Skeletal muscle tissue (tissue), 3 donors: ENCODE measurements at regions not wholly inside any gene's neighbourhood (a gene's known extent, or its start where the extent isn't known, plus 50 kb on each side); places are given as distances from the start of the nearest gene placed in this dataset.

Experiments used
- H3K27ac ChIP-seq: one replicate; pipeline ENCODE4 v1.7.0; 2013; ENCODE audit warnings: mild to moderate bottlenecking, low read depth, low read length, inconsistent platforms
- H3K27me3 ChIP-seq, 3 donors: one replicate each; pipeline ENCODE4 v1.7.0; 2013; ENCODE audit warnings: low read length in 3 of 3; ENCODE audit not compliant: control insufficient read depth in 3 of 3, insufficient read depth in 3 of 3
- H3K36me3 ChIP-seq, 3 donors: one replicate each; pipeline ENCODE4 v1.7.0; 2013; ENCODE audit warnings: low read length in 3 of 3; ENCODE audit not compliant: control insufficient read depth in 3 of 3, insufficient read depth in 3 of 3
- H3K4me1 ChIP-seq, 3 donors: one replicate each; pipeline ENCODE4 v1.7.0; 2013; ENCODE audit warnings: low read length in 3 of 3, mild to moderate bottlenecking in 3 of 3; ENCODE audit not compliant: control insufficient read depth in 3 of 3, insufficient read depth in 3 of 3
- H3K4me3 ChIP-seq, 3 donors: one replicate each; pipeline ENCODE4 v1.7.0; 2013; ENCODE audit warnings: low read length in 3 of 3
- H3K9ac ChIP-seq, 3 donors: one replicate each; pipeline ENCODE4 v1.7.0; 2013; ENCODE audit warnings: low read length in 3 of 3, mild to moderate bottlenecking in 3 of 3, moderate library complexity in 2 of 3, low read depth in 1 of 3
- H3K9me3 ChIP-seq, 3 donors: one replicate each; pipeline ENCODE4 v1.7.0; 2013; ENCODE audit warnings: low read length in 3 of 3; ENCODE audit not compliant: control insufficient read depth in 3 of 3
- donor health status: Osteomylitis.

DNA sequence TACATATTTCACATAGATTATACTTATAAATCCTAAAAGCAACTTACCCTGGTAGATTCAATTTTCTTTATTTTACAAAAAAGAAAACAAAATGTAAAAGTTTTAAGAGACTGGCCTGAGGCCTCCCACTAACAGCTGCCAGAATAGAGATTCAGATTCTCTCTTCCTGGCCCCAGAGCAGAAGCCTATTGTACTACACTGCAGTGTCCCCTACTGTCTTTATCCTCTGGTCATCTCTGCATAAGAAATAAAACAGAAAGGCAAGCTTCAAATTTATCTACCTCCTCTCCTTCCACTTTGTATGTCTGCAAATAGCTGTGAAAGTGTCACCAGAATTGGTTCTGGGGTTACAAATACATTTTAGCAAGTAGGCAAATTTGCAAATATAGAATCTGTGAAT lies 1004.1 kb upstream of the PCDH9 start:
- Histone ChIP-seq H3K27me3 (no peaks in the 10 kb centered on the region), H3K9ac (no peak overlapping the region), H3K4me1 (no peaks in the 10 kb centered on the region), H3K27ac (no peak overlapping the region), H3K4me3 (no peak overlapping the region), H3K9me3 (no peaks in the 10 kb centered on the region), H3K36me3 (no peaks in the 10 kb centered on the region)

DNA sequence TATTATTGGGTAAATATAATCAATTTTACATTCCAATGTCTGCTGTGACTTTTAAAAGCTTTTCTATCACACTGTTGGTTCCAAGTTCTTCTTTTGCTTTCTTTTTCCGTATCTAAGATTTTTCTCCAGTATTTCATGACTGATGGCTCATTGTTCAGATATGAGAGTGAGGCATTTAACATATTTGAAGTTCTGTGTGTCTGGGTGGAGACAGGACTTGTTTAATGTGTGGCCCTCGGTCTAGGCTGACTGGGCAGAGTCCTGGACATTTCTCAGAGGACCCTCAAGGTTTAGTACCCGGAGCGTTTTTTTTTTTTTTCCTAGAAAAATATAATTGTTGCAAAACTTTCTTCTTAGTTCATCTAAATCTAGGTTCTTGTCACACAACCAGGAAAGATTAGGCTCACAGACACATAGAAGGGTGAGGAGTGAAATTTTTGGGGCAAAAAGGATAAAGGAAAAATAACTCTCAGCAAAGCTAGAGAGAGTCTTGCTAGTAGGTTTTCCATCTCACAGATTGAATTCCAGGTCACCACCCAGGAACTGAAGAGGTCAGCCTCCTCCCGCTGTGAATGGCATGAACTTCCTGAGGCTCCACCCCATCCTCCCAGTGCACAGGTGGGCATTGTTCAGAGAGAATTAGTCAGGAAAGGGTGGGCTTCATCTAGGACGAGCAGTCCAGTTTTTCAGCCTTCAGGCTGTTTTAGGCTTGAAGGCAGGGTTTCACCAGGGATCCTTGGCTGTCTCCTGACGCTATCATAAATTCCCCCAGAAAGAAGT lies 1002.4 kb upstream of the PCDH9 start:
- H3K9ac ChIP-seq = no peak overlapping the region
- no peaks in the 10 kb centered on the region for H3K4me1 ChIP-seq
- H3K36me3 ChIP-seq = no peaks in the 10 kb centered on the region
- no peaks in the 10 kb centered on the region for H3K27me3 ChIP-seq
- no peak overlapping the region for H3K4me3 ChIP-seq
- H3K27ac ChIP-seq = no peak overlapping the region
- H3K9me3 ChIP-seq = no peaks in the 10 kb centered on the region

DNA sequence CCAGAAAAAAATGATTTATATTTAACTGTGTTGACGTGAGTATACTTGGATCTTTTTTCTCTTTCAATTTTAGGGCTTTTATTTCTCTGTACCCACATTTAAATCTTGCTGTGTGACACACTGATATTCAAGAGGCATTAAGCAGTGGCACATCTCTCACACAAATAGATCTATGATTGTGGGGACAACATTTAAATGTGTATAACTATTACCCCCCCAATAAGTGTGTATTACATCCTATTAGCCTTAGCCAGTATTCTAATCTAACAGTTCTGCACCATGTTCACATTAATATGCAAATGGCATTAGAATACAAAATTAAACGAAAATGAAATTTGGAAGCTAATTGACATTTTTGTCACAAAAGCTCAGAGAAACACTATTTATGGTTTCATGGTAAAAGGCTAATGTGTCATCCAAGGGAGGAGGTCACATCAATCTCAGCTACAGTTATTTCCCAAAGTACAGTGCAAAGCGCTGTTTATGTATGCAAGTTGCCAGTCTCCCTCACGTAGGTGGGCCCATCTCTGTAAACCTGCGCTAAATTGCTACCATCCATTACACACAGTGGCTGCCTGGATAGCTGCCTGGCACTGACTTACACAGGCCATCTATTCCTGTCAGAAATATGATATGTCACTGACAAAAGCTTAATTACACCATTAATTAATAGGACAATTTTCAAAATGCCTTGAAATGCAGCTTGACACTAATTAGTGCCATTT lies 984.7 kb upstream of the PCDH9 start:
- Histone ChIP-seq H3K27me3 (no peaks in the 10 kb centered on the region), H3K9me3 (no peaks in the 10 kb centered on the region), H3K36me3 (no peaks in the 10 kb centered on the region), H3K4me1 (no peaks in the 10 kb centered on the region), H3K4me3 (no peak overlapping the region), H3K9ac (no peak overlapping the region), H3K27ac (no peak overlapping the region)

DNA sequence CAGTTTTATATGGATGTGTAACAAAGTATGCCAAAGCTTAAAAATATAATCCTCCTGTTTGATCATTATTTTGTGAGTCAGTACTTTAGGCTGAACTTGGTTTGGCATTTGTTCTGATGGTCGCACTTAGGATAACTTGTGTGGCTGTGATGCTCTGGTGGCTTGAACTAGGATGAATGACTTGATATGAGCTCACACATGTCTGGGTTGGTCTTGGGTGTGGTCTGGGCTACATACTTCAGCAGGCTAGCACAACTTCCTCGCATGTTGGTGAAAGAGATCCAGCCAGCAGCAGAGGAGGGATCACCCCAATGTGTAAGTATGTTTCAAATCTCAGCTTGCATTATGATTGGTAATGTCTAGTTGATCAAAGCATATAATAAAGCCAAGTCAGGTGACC lies 969.1 kb upstream of the PCDH9 start:
- Histone ChIP-seq H3K9ac (no peak overlapping the region), H3K27me3 (no peaks in the 10 kb centered on the region), H3K4me1 (no peaks in the 10 kb centered on the region), H3K4me3 (no peak overlapping the region), H3K27ac (no peak overlapping the region), H3K9me3 (no peaks in the 10 kb centered on the region), H3K36me3 (no peaks in the 10 kb centered on the region)

DNA sequence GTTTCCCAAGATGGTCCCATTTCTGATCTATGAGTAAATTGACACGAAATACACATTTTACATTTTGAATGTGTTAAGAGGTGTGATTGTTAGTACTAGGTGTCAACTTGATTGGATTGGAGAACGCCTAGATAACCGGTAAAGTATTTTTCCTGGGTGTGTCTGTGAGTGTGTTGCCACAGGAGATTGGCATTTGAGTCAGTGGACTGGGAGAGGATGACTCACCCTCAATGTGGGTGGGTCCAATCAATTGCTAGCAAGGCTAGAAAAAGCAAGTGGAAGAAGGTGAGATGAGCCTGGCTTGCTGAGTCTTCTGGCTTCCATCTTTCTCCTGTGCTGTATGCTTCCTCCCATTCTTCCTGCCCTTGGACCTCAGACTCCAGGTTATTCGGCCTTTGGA lies 960.7 kb upstream of the PCDH9 start:
- no peak overlapping the region for H3K4me3 ChIP-seq
- H3K27me3 ChIP-seq = no peaks in the 10 kb centered on the region
- no peaks in the 10 kb centered on the region for H3K36me3 ChIP-seq

DNA sequence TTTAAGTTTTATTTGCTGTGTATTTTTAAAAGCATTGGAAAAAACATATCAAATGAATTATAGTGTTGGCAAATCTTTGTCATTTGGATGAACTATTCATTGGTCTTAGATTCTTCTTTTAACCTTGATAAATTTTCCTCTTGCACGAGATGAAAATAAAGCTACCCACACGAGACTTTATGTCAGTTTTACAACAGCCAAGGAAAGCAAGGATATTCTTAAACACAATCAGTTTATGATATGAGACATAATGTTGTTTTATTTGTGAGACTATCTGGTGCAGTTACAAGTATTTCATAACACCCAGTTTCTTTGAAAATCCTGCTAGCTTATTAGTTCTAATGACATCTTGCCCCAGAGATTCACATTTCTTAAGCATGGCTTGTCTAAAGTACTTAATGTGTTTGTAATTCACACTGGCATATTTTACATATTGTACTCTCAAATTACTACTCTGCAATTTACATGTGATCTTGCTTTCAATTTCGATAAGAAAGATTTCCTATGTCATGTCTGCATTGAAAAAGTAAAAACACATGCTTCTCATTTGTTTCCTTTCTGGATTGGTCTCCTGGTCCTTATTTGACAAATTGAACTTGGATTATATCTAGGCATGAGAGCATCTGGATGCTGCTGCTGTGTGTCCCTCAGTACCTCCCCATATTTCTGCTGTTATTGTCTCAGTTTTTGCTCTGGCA lies 955.5 kb upstream of the PCDH9 start:
- Histone ChIP-seq H3K9me3 (no peaks in the 10 kb centered on the region), H3K27ac (no peak overlapping the region), H3K4me1 (no peaks in the 10 kb centered on the region), H3K9ac (no peak overlapping the region), H3K27me3 (no peaks in the 10 kb centered on the region), H3K4me3 (no peak overlapping the region), H3K36me3 (no peaks in the 10 kb centered on the region)

More for the DNA sequence above, 960.7 kb upstream of the PCDH9 start:
- H3K4me1 ChIP-seq = no peaks in the 10 kb centered on the region
- H3K9me3 ChIP-seq = peaks cover 0 to 1% (median 0%) of the 10 kb centered on the region in 3 donors
- no peak overlapping the region for H3K27ac ChIP-seq
- H3K9ac ChIP-seq = no peak overlapping the region

DNA sequence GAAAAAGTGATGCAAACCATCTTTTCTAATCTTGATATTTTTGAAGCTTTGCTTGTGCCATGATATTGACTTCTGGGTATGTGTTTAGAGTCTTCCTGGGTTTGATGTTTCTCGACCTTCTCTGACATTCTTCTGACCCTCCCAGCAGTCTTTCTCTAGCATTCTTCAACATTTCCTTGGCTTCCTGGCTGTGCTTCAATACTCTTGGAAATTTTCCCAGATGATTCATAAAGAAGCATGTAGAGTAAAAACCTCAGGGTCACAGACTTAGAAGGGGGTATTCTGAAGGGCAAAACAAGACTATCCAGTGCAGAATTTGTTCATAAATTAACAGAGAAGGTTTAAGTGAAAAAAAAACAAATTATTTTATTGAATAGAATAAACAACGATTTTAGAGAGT lies 946.3 kb upstream of the PCDH9 start:
- H3K4me3 ChIP-seq = no peak overlapping the region
- no peaks in the 10 kb centered on the region for H3K27me3 ChIP-seq
- H3K27ac ChIP-seq = no peak overlapping the region
- H3K9me3 ChIP-seq = no peaks in the 10 kb centered on the region
- no peak overlapping the region for H3K9ac ChIP-seq
- no peaks in the 10 kb centered on the region for H3K4me1 ChIP-seq
- H3K36me3 ChIP-seq = no peaks in the 10 kb centered on the region

DNA sequence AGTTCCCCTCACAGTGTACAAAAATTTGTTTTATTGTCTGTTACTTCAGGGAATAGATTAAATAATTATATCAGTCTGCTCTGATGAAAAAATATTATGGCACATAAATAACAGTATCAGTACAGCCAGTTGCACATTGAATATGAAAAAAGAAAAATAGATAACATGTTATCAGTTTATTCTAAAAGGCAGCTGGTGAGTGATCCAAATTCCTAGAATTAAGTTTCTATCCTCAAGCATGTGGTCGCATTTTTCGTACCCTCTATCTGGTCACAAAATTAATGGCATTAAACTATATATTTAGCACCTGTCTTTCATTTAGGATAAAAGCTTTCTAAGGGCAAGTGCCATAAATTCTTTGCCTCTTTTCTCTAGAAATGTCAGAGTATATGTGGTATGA lies 944.8 kb upstream of the PCDH9 start:
- Histone ChIP-seq H3K36me3 (no peaks in the 10 kb centered on the region), H3K4me1 (no peaks in the 10 kb centered on the region), H3K9me3 (no peaks in the 10 kb centered on the region)

DNA sequence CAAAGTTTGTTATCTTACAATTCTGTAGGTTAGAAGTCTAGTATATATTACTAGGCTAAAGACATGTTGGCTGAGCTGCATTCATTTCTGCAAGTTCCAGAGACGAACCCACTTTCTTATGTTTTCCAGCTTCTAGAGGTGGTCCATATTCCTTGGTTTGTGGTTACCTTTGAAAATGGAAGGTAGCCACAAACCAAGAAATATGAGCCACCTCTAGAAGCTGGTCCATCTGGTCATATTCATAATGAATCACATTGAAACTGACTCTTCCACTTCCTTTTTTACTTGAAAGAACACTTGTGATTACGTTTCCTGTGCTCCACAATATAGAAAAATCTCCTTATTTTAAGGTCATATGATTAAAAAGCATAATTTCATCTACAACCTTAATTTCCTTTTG lies 943.0 kb upstream of the PCDH9 start:
- Histone ChIP-seq H3K27me3 (no peaks in the 10 kb centered on the region), H3K4me3 (no peak overlapping the region), H3K27ac (no peak overlapping the region), H3K9me3 (no peaks in the 10 kb centered on the region), H3K36me3 (no peaks in the 10 kb centered on the region), H3K4me1 (no peaks in the 10 kb centered on the region), H3K9ac (no peak overlapping the region)

More for the DNA sequence above, 944.8 kb upstream of the PCDH9 start:
- H3K9ac ChIP-seq = no peak overlapping the region
- H3K27me3 ChIP-seq = no peaks in the 10 kb centered on the region
- no peak overlapping the region for H3K4me3 ChIP-seq
- no peak overlapping the region for H3K27ac ChIP-seq

DNA sequence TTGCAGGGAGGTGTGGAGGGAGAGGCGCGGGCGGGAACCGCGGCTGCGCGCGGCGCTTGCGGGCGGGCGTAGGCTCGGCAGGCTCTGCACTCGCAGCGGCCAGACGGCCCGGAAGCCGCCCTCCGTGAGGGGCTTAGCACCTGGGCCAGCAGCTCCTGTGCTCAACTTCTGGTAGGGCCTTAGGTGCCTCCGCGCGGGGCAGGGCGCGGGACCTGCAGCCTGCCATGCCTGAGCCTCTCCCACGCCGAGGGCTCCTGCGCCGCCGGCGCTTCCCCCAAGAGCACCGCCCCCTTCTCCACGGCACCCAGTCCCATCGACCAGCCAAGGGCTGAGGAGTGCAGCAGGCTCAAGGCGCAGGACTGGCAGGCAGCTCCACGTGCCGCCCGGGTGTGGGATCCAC lies 940.8 kb upstream of the PCDH9 start:
- H3K9me3 ChIP-seq = no peaks in the 10 kb centered on the region
- no peaks in the 10 kb centered on the region for H3K4me1 ChIP-seq
- H3K9ac ChIP-seq = no peak overlapping the region
- no peaks in the 10 kb centered on the region for H3K36me3 ChIP-seq
- no peaks in the 10 kb centered on the region for H3K27me3 ChIP-seq
- H3K27ac ChIP-seq = no peak overlapping the region
- no peak overlapping the region for H3K4me3 ChIP-seq
